ENCODE measurements at regions not wholly inside any gene's neighbourhood (a gene's known extent, or its start where the extent isn't known, plus 50 kb on each side); places are given as distances from the start of the nearest gene placed in this dataset.

- Histone ChIP-seq H3K36me3 (ENCODE audit: control insufficient read depth in 2 of 2, extremely low read depth in 1 of 2, insufficient read depth in 2 of 2, low read length in 2 of 2) (no peaks in the 10 kb centered on the region), H2AFZ (ENCODE audit: low read depth, low read length) (no peak overlapping the region), H3K27ac (ENCODE audit: insufficient read depth, low read depth, low read length) (no peak overlapping the region), H3K9me3 (replicated peaks; ENCODE audit: control insufficient read depth, insufficient read depth, low read length) (no peaks in the 10 kb centered on the region), H3K27me3 (ENCODE audit: control insufficient read depth in 2 of 2, insufficient read depth in 2 of 2, low read length in 2 of 2) (no peaks in the 10 kb centered on the region), H3K79me2 (ENCODE audit: control insufficient read depth, insufficient read depth, low read length) (no peaks in the 10 kb centered on the region), H3K4me3 (replicated peaks in 1 of 3; ENCODE audit: insufficient read depth in 1 of 3, low read depth in 1 of 3, low read length in 3 of 3) (no peak overlapping the region), H3K9me1 (replicated peaks; ENCODE audit: control insufficient read depth, extremely low read depth, insufficient read depth, low read length) (no peaks in the 10 kb centered on the region), H4K20me1 (replicated peaks; ENCODE audit: control insufficient read depth, extremely low read depth, insufficient read depth, low read length) (no peaks in the 10 kb centered on the region), H3K9ac (replicated peaks; ENCODE audit: extremely low read depth, insufficient read depth, low read length) (no peak overlapping the region), H3K4me1 (ENCODE audit: control insufficient read depth, extremely low read depth, insufficient read depth, low read length) (no peaks in the 10 kb centered on the region), H3K4me2 (ENCODE audit: insufficient read depth, low read length) (no peak overlapping the region)
- FAIRE-seq (no peak), DNase-seq (ENCODE audit: low read depth, low spot score) (no peak)
- CTCF ChIA-PET: no interaction called here
- no peak for TF ChIP-seq EZH2 (IDR thresholded peaks at IDR 0.05; ENCODE audit: borderline replicate concordance, low read depth, low read length, severe bottlenecking)
- POLR2A ChIA-PET: no interaction called here
- dilution Hi-C loops (cut with MboI; ENCODE audit: extremely low pct_ligation_motif_present, low sequenced_read_pairs): no loop called here
- no TSS peak for BruUV-seq (replicated peaks)
- intact Hi-C loops (cut with micrococcal nuclease): no loop called here
Observed at GRCh38 chr17:52594516-52594915, 436.0 kb upstream of the CA10 start.

- BruUV-seq (replicated peaks): no TSS peak
- FAIRE-seq: no peak
Observed at GRCh38 chr17:52546990-52547389, 388.5 kb upstream of the CA10 start.

More at GRCh38 chr17:52546990-52547389, 388.5 kb upstream of the CA10 start:
- no peak for DNase-seq (ENCODE audit: low read depth, low spot score)
- Histone ChIP-seq H3K4me2 (ENCODE audit: insufficient read depth, low read length) (no peak overlapping the region), H3K9me1 (replicated peaks; ENCODE audit: control insufficient read depth, extremely low read depth, insufficient read depth, low read length) (no peaks in the 10 kb centered on the region), H3K4me1 (ENCODE audit: control insufficient read depth, extremely low read depth, insufficient read depth, low read length) (no peaks in the 10 kb centered on the region), H3K9ac (replicated peaks; ENCODE audit: extremely low read depth, insufficient read depth, low read length) (no peak overlapping the region), H2AFZ (ENCODE audit: low read depth, low read length) (no peak overlapping the region), H3K9me3 (replicated peaks; ENCODE audit: control insufficient read depth, insufficient read depth, low read length) (no peaks in the 10 kb centered on the region), H3K4me3 (replicated peaks in 1 of 3; ENCODE audit: insufficient read depth in 1 of 3, low read depth in 1 of 3, low read length in 3 of 3) (no peak overlapping the region), H3K27me3 (ENCODE audit: control insufficient read depth in 2 of 2, insufficient read depth in 2 of 2, low read length in 2 of 2) (no peaks in the 10 kb centered on the region), H3K36me3 (ENCODE audit: control insufficient read depth in 2 of 2, extremely low read depth in 1 of 2, insufficient read depth in 2 of 2, low read length in 2 of 2) (no peaks in the 10 kb centered on the region), H3K27ac (ENCODE audit: insufficient read depth, low read depth, low read length) (no peak overlapping the region), H4K20me1 (replicated peaks; ENCODE audit: control insufficient read depth, extremely low read depth, insufficient read depth, low read length) (no peaks in the 10 kb centered on the region), H3K79me2 (ENCODE audit: control insufficient read depth, insufficient read depth, low read length) (no peaks in the 10 kb centered on the region)
- intact Hi-C loops (cut with micrococcal nuclease): no loop called here
- TF ChIP-seq MAX (IDR thresholded peaks at IDR 0.05; ENCODE audit: insufficient read depth, insufficient read length) (no peak), GATA2 (IDR thresholded peaks at IDR 0.05; ENCODE audit: insufficient read depth, insufficient read length, low read depth, low read length) (no peak), EZH2 (IDR thresholded peaks at IDR 0.05; ENCODE audit: borderline replicate concordance, low read depth, low read length, severe bottlenecking) (no peak), POLR2AphosphoS5 (IDR thresholded peaks at IDR 0.05; ENCODE audit: insufficient read depth, low read depth, low read length) (no peak), MYC (IDR thresholded peaks at IDR 0.05; ENCODE audit: low read depth, low read length) (no peak), POLR2A (IDR thresholded peaks at IDR 0.05; ENCODE audit: low read depth, low read length) (no peak), FOS (IDR thresholded peaks at IDR 0.05; ENCODE audit: borderline replicate concordance, insufficient read depth, low read length) (no peak), CTCF (IDR thresholded peaks at IDR 0.05; ENCODE audit: extremely low read depth in 1 of 2, insufficient read depth in 1 of 2, low read depth in 1 of 2, low read length in 2 of 2) (no peak), JUN (IDR thresholded peaks at IDR 0.05; ENCODE audit: borderline replicate concordance, insufficient read depth, insufficient read length, low read depth) (no peak)
- ChIA-PET CTCF (no interaction called here), POLR2A (no interaction called here)
- dilution Hi-C loops (cut with MboI; ENCODE audit: extremely low pct_ligation_motif_present, low sequenced_read_pairs): no loop called here
